ENCODE measurements at regions not wholly inside any gene's neighbourhood (a gene's known extent, or its start where the extent isn't known, plus 50 kb on each side); places are given as distances from the start of the nearest gene placed in this dataset.

DNA sequence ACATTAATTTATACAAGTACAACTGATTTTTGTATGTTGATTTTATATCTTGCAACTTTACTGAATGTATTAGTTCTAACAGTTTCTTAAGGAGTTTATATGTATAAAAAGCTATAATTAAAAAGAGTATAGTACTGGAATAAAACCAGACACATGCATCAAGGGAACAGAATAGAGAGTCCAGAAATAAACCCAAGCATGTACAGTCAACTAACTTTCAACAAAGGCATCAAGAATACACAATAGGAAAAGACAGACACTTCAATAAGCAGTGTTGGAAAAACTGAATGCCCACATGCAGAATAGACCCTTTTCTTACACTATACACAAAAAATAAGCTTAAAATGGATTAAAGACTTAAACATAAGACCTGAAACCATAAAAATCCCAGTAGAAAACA is 170.9 kb downstream of the ICE1 start:
- POLR2A ChIA-PET = no interaction called here
- H3K9me3 ChIP-seq (ENCODE audit: control insufficient read depth, insufficient read depth, low read depth, low read length) = no peaks in the 10 kb centered on the region
- CTCF ChIA-PET = no interaction called here
- H3K4me1 ChIP-seq (ENCODE audit: control insufficient read depth, insufficient read depth, low read length) = no peaks in the 10 kb centered on the region
- H3K27ac ChIP-seq (ENCODE audit: extremely low read depth, low read depth, low read length) = no peak overlapping the region
- TF ChIP-seq, protein P1, sequence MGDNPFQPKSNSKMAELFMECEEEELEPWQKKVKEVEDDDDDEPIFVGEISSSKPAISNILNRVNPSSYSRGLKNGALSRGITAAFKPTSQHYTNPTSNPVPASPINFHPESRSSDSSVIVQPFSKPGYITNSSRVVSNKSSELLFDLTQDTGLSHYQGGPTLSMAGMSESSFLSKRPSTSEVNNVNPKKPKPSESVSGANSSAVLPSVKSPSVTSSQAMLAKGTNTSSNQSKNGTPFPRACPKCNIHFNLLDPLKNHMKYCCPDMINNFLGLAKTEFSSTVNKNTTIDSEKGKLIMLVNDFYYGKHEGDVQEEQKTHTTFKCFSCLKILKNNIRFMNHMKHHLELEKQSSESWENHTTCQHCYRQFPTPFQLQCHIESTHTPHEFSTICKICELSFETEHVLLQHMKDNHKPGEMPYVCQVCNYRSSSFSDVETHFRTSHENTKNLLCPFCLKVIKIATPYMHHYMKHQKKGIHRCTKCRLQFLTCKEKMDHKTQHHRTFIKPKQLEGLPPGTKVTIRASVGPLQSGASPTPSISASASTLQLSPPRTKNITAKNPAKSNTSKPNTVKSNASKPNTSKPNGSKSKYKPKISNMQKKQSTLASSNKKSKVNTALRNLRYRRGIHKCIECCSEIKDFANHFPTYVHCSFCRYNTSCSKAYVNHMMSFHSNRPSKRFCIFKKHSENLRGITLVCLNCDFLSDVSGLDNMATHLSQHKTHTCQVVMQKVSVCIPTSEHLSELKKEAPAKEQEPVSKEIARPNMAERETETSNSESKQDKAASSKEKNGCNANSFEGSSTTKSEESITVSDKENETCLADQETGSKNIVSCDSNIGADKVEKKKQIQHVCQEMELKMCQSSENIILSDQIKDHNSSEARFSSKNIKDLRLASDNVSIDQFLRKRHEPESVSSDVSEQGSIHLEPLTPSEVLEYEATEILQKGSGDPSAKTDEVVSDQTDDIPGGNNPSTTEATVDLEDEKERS (tag by site-specific recombination; IDR thresholded peaks at IDR 0.05) = no peak
- no peak for TF ChIP-seq ZNF677 (tag by site-specific recombination; IDR thresholded peaks at IDR 0.05)
- TF ChIP-seq, protein P2, sequence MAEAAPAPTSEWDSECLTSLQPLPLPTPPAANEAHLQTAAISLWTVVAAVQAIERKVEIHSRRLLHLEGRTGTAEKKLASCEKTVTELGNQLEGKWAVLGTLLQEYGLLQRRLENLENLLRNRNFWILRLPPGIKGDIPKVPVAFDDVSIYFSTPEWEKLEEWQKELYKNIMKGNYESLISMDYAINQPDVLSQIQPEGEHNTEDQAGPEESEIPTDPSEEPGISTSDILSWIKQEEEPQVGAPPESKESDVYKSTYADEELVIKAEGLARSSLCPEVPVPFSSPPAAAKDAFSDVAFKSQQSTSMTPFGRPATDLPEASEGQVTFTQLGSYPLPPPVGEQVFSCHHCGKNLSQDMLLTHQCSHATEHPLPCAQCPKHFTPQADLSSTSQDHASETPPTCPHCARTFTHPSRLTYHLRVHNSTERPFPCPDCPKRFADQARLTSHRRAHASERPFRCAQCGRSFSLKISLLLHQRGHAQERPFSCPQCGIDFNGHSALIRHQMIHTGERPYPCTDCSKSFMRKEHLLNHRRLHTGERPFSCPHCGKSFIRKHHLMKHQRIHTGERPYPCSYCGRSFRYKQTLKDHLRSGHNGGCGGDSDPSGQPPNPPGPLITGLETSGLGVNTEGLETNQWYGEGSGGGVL (tag by site-specific recombination; IDR thresholded peaks at IDR 0.05) = no peak
- TF ChIP-seq, protein P3, sequence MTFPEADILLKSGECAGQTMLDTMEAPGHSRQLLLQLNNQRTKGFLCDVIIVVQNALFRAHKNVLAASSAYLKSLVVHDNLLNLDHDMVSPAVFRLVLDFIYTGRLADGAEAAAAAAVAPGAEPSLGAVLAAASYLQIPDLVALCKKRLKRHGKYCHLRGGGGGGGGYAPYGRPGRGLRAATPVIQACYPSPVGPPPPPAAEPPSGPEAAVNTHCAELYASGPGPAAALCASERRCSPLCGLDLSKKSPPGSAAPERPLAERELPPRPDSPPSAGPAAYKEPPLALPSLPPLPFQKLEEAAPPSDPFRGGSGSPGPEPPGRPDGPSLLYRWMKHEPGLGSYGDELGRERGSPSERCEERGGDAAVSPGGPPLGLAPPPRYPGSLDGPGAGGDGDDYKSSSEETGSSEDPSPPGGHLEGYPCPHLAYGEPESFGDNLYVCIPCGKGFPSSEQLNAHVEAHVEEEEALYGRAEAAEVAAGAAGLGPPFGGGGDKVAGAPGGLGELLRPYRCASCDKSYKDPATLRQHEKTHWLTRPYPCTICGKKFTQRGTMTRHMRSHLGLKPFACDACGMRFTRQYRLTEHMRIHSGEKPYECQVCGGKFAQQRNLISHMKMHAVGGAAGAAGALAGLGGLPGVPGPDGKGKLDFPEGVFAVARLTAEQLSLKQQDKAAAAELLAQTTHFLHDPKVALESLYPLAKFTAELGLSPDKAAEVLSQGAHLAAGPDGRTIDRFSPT (tag by site-specific recombination; IDR thresholded peaks at IDR 0.05) = no peak
- no peak for TF ChIP-seq KLF16 (tag by site-specific recombination; IDR thresholded peaks at IDR 0.05)
- no peak overlapping the region for H3K4me3 ChIP-seq (ENCODE audit: low read depth, low read length)
- H3K36me3 ChIP-seq (ENCODE audit: control insufficient read depth in 2 of 2, insufficient read depth in 1 of 2, low read length in 2 of 2) = no peaks in the 10 kb centered on the region

DNA sequence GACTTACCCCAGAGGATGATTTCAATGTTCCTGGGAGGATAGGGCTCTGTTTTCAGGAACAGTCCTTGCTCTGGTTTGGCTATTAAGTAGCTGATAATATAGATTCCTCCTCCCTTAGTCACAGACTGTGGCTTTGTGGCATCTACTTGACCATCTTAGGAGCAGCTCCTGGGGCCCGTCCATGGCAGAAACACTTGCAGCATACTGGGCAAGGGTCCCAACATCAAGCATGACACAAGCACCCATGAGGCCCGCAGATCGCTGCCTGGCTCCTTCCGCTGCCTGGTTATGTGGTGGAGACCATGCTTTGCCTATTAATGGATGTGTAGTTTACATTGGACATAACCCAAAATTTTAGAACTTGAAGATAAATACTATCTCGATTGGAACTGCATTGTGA is 170.1 kb downstream of the ICE1 start:
- no peaks in the 10 kb centered on the region for H3K9me3 ChIP-seq (ENCODE audit: control insufficient read depth, insufficient read depth, low read depth, low read length)
- no peaks in the 10 kb centered on the region for H3K36me3 ChIP-seq (ENCODE audit: control insufficient read depth in 2 of 2, insufficient read depth in 1 of 2, low read length in 2 of 2)
- TF ChIP-seq ZNF211 (tag by site-specific recombination; IDR thresholded peaks at IDR 0.05; ENCODE audit: low read depth) (no peak), ZNF133 (tag by site-specific recombination; IDR thresholded peaks at IDR 0.05) (no peak), ZNF530 (tag by site-specific recombination; IDR thresholded peaks at IDR 0.05; ENCODE audit: low read depth) (no peak), ZBTB17 (tag by site-specific recombination; IDR thresholded peaks at IDR 0.05) (no peak), KLF10 (tag by site-specific recombination; IDR thresholded peaks at IDR 0.05) (no peak), ZBTB21 (tag by site-specific recombination; IDR thresholded peaks at IDR 0.05) (no peak), ZNF155 (tag by site-specific recombination; IDR thresholded peaks at IDR 0.05) (no peak), MYNN (tag by site-specific recombination; IDR thresholded peaks at IDR 0.05; ENCODE audit: borderline replicate concordance) (no peak), ZNF843 (tag by site-specific recombination; IDR thresholded peaks at IDR 0.05) (no peak), ZNF292 (tag by site-specific recombination; IDR thresholded peaks at IDR 0.05; ENCODE audit: borderline replicate concordance, low read depth) (no peak)
- H3K4me3 ChIP-seq (ENCODE audit: low read depth, low read length) = no peak overlapping the region
- ChIA-PET POLR2A (no interaction called here), CTCF (no interaction called here)
- no peak overlapping the region for H3K27ac ChIP-seq (ENCODE audit: extremely low read depth, low read depth, low read length)
- no peaks in the 10 kb centered on the region for H3K4me1 ChIP-seq (ENCODE audit: control insufficient read depth, insufficient read depth, low read length)

DNA sequence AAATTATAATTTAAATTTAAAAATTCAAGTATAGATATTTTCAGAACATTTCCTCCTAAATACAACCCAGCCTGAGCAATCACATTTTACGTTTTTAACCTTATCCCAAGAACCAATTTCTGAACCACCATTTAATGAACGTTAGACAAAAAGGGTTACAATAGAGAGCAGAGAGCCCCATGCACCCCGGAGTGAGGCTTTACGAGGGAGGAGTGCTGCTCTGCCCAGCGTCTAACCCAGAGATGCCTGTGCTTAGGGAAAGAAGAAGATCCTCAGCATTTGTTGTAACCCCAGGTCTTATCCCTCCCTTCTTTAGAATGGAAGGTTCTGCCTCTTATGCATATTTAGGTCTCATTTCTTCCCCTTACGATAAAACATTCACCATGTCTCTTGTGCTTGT is 169.1 kb downstream of the ICE1 start:
- POLR2A ChIA-PET = no interaction called here
- H3K27ac ChIP-seq (ENCODE audit: extremely low read depth, low read depth, low read length) = no peak overlapping the region
- H3K9me3 ChIP-seq (ENCODE audit: control insufficient read depth, insufficient read depth, low read depth, low read length) = no peaks in the 10 kb centered on the region
- no peaks in the 10 kb centered on the region for H3K4me1 ChIP-seq (ENCODE audit: control insufficient read depth, insufficient read depth, low read length)
- CTCF ChIA-PET = no interaction called here
- no peaks in the 10 kb centered on the region for H3K36me3 ChIP-seq (ENCODE audit: control insufficient read depth in 2 of 2, insufficient read depth in 1 of 2, low read length in 2 of 2)
- H3K4me3 ChIP-seq (ENCODE audit: low read depth, low read length) = no peak overlapping the region
- TF ChIP-seq ZNF629 (tag by site-specific recombination; IDR thresholded peaks at IDR 0.05) (no peak), ZNF621 (tag by site-specific recombination; IDR thresholded peaks at IDR 0.05) (no peak), MZF1 (tag by site-specific recombination; IDR thresholded peaks at IDR 0.05; ENCODE audit: borderline replicate concordance) (no peak), ZNF350 (tag by site-specific recombination; IDR thresholded peaks at IDR 0.05) (no peak), SP2 (tag by site-specific recombination; IDR thresholded peaks at IDR 0.05) (no peak), GLI2 (tag by site-specific recombination; IDR thresholded peaks at IDR 0.05; ENCODE audit: borderline replicate concordance, low read depth) (no peak), REPIN1 (tag by site-specific recombination; IDR thresholded peaks at IDR 0.05; ENCODE audit: low read depth) (no peak), ZNF610 (tag by site-specific recombination; IDR thresholded peaks at IDR 0.05; ENCODE audit: borderline replicate concordance) (no peak), ZNF514 (tag by site-specific recombination; IDR thresholded peaks at IDR 0.05) (no peak), ZNF174 (tag by site-specific recombination; IDR thresholded peaks at IDR 0.05) (no peak)
